HG03460 (cell line): ENCODE measurements at regions not wholly inside any gene's neighbourhood (a gene's known extent, or its start where the extent isn't known, plus 50 kb on each side); places are given as distances from the start of the nearest gene placed in this dataset.

Source experiments
- ATAC-seq: cut with Tn5 transposase; IDR thresholded peaks from one replicate; pipeline ENCODE4 v1.9.1; 2021; ENCODE audit not compliant: unreplicated experiment

DNA sequence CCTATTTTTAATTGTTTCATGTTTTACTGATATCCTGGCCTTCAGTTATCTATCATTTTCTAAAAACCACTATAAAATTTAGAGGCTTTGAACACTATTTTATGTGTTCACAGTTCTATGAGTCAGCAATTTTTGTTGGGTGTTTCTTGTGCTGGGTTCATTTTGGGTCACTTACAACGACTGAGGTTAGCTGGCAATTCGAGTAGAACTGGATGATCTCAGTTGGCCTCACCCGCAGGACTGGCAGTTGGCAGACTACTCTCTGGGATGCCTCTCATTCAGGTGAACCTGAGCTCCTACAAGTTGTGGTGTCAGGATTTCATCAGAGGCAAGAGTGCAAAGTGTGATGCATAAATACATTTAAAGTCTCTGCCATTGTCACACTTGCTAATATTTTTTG, 151.0 kb upstream of the PAPPA start:
- no peak for ATAC-seq

DNA sequence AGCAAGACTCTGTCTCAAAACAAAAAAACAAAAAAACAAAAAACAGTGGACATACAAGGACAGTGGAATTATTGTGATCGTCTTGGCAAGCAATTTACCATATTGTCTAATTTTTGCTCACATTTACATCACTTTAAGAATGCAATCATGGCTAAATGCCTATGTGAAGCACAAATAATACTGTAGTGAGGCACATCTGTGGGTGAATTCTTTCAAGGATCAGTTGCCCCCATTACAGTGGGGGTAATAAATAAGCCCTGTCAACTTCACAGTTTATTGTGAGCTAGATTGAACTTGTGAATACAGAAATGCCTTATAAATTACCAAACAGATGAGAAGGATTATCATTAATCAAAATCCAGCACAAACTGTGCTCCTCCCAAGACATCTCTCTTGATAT, 150.2 kb upstream of the PAPPA start:
- ATAC-seq, result no peak

DNA sequence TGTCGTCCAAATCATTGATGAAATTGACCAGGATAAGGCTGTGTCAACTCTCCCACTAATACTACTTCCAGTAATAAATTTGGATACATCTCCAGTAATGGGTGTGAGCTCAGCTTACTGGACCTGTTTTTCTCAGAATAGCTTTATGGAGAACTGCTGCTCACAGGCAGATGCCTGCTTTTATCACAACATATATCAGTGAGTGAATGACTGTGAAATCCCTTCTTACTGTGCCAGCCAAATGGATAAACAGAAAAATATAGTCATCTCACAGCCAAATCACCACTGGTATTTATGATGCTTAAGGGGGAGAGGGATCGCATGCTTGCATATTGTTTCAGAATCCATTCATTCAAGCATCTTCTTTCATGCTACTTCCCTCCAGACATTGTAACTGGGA, 148.4 kb upstream of the PAPPA start:
- ATAC-seq, result no peak

DNA sequence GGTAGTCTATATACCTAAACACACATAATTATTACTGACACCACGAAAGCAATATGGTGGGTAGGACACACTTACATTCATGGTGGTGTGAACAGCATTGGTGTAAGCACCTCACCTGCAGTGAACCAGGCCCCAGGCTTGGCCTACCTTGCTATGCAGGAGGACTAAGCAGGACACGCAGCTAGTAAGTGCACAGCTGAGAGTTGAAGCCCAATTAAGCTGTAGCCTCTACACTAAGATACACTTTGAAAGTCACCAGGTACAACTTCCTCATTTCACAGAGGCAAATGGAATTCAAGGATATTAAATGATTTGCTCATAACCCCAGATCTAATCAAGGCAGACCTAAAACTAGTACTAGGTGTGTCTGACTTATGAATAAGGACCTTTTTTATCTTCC, 145.8 kb upstream of the PAPPA start:
- no peak for ATAC-seq

DNA sequence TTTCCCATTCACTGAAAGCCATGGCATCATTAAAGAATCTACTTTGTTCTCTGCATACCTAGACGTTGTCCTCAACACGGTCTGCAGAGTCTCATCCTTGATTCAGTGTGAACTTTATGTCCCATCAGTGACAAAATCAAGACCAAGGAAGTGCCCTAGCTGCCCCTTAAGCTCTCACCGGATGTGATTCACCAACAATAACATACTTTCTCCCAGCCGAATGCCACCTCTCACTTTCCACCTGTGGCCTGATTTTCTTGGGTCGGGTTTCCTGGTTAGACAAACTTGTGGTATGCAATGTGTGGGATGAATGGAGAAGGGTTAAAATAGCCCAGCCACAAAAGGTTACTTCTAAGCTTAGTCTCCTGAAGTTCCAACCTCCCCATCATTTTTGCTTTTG, 145.3 kb upstream of the PAPPA start:
- no peak for ATAC-seq

DNA sequence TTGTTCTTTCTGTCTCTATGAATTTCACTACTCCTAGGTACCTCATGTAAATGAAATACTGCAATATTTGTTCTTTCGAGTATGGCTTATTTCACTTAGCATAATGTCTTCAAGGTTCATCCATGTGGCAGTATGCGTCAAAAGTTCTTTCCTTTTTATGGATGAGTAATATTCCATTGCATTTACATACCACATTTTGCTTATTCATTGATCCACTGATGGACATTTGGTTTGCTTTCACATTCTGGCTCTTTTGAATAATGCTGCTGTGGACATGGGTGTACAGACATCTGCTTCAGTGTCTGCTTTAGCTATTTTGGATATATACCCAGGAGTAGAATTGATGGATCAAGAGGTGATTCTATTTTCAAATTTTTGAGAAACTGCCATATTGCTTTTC, 144.2 kb upstream of the PAPPA start:
- no peak for ATAC-seq

DNA sequence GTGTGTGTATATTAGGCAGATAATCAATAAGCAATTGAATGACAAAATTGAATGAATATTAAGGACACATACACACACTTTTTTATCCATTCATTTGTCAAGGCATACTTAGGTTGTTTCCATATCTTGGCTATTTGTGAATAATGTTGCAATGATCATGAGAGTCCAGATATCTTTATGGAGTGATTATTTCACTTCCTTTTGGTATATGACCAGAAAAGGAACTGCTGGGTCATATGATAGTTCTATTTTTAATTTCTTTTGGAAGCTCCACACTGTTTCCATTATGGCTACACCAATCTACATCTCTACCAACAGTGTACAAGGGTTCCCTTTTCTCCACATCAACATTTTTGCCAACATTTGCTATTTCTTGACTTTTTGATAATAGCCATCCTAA, 137.7 kb upstream of the PAPPA start:
- no peak for ATAC-seq

DNA sequence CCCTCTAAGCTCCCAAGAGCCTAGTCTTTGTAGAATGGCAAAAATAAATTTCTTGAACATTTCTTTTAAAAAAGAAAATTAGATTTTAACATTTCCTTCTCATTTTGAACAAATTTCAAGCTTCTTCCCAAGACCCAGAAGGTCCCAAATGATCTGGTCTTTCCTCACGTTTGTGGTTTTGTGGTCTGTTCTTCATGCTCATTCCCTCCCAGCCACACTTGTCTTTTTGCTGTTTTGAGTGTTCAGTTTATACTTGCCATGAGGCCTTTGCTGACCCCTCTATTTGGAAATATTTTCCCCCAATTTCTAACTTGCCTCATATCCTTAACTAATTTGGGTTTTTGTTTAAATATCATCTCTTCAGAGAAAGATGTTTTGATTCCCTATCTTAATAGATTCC, 133.4 kb upstream of the PAPPA start:
- ATAC-seq, result no peak

DNA sequence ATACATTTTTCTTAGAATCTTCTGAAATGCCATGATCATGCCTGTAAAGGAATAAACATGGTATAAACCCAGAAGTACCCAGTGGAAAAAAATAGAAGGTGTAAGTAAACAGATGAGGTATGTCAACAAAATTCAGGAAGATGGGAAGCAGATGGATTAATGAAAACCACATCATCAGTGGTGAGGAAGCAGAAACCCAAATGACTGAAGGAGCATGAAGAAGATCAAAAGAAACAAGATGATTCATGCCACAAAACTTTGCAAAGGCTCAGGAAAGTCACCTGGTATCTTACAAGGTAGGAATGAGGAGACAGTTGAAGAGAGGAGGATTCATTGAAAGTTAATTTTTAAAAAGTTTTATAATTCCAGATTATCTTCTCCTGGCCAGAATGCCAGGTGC, 132.8 kb upstream of the PAPPA start:
- ATAC-seq, result no peak

DNA sequence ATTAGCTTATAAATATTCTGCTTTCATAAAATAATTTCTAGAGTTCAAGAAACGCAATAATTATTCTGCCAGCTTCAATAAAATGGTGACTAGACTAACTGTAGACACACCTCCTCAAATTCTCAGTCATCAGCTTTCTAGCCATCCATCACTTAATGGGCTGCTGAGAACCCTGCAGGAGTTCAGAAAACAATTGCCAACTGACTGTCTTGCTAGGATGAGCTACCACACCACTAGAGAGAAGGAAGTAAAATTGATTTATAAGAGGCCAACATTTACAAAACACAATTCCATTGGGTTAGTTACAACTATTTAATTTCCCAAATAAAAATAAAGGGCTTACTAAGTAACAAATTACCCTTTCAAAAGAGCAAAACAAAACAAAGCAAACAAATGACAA, 126.5 kb upstream of the PAPPA start:
- no peak for ATAC-seq

DNA sequence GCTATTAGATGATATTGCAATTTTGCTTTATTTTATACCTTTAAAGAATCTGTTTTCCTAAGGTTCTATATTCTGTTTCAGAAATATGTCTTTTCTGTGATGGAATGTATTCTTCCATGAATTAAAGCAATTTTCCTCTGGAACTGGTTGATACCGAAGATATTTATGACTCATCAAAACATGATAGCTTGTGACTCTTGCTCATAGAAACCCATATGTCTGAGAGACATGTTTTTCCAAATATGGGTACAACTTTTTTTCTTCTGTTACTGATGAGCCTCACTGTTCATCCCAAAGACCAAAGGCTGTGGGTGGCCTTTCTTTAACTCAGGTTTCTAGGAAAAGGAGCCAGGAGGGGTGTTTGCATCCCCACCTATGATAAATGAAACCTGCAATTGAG, 126.1 kb upstream of the PAPPA start:
- ATAC-seq, result no peak

DNA sequence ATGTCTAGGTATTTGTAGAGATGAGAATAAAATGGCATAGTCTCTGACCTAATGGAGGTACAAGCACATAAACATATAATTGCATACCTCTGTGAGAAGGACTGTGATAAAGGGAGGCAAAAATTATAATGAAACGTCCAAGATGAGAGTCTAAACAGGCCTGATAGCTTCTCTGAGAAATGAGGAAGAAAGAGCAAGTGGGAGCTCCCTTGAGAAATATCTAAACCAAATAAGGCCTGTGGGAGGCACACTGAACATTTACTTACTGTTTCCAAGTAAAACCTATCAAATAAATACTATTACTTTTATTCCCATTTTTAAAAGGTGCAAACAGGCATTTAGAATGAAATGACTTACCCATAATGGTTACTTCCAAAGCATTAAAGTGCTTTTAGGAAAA, 125.6 kb upstream of the PAPPA start:
- no peak for ATAC-seq

DNA sequence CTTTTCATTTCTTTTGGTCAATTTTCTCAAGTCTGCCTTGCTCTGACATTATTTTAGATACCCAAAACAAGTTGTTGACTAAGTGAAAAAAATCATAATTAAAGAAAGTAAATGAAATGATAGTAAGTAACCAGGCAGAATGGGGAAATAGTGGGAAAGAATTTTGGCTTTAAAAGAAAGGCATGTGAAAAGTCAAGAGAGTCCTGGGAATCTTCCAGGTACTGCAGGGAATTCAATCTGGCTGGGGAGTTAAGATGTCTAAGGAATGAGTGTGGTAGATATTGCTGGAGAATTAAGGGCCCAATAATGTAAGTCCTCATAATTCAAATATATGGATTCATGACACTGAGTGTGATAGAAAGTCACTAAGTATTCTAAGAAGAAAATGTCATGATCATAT, 123.1 kb upstream of the PAPPA start:
- ATAC-seq, result no peak

DNA sequence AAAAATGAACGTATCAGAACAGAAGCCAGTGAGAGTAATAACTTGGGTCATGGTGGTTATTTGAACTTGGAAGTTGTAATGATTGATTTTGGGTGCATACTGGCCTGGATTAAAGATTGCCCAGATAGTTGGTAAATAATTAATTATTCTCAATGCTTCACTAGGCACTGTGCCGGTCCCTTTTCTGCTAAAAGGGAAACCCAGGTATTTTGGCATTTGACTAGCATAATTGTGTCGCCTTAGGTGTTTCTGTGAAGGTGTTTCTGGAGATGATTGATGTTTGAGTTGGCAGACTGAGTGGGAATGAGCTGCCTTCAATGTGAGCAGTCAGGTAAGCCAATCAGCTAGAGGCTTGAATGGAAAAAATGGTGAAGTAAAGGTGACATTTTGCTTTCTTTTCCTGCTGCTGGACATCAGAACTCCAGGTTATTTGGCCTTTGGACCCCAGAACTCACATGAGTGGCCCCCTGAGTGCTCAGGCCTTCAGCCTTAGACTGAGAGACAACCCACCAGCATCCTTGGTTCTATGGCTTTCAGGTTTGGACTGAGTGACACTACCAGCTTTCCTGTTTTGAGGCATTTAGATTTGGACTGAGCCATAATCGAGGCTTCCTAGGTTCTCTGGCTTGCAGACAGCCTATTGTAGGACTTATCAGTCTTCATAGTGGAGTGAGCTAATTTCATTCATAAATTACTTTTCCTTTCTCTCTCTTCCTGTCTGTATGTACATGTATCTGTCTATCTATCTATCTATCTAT, 120.7 kb upstream of the PAPPA start:
- ATAC-seq, result no peak

DNA sequence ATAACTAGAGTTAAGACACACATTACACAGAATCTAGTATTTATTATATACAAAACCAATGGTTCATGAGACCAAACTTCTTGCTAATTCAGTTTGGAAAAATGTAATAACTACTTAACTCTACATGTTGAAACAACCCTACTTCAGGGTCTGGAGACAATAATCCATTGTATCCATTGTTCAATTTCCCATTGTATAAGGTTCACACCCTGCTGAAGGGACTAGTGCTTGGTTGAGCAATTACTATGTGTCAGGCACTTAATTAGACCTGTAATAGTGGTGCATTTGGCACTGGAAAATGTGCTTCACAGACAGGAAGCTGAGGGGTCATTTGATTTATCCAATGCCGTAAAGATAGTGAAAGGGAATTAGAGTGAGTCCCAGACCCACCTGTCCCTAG, 114.3 kb upstream of the PAPPA start:
- ATAC-seq, result no peak

DNA sequence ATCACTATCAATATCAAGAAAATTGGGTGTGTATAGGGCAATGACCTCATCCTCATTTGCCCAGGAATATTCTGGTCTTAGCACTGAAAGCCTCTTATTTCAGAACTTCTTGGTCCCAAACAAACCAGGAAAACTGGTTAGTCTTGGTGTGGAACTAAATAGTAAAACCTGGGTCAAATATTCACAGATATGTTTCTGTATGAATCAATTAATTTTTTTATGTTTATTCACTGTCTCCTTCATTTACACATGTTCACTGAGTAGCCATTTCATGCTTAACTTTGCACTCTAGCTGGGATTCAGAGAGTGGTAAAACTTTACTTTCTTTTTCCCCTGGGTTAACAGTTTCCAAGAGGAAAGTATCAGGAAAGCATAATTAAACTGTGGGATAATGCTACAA, 113.7 kb upstream of the PAPPA start:
- ATAC-seq, result no peak

DNA sequence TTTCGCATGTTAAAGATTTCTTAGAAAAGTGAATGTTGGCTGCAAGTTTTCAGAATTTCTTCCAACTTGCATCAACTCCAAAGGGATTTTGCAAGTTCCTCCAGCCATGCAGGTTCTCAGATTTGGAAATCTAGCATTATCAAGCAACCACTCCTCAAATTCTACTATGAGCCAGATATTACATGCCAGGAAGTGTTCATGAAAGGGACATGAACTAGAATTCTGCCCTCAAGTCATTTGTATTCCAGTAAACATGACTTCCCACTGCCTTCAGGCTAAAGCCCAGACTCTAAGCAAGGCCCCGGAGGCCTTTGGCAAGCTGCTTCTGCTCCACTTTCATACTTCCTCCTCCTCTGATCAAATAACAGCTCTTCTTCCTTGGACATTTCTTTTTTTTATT, 111.3 kb upstream of the PAPPA start:
- ATAC-seq, result no peak

DNA sequence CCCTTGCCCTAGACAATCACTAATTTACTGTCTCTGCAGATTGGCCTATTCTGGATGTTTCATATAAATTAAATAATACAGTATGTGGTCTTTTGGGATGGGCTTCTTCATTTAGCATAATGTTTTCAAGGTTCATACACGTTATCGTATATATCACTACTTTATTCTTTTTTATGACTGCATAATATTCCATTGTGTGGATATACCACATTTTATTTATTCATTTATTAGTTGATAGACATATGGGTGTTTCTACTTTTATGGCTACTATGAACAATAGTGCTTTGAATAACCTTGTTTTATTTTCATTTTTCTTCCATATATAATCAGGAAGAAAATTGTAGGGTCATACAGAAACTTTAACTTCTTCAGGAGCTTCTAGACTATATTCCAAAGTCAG, 108.5 kb upstream of the PAPPA start:
- ATAC-seq, result no peak

DNA sequence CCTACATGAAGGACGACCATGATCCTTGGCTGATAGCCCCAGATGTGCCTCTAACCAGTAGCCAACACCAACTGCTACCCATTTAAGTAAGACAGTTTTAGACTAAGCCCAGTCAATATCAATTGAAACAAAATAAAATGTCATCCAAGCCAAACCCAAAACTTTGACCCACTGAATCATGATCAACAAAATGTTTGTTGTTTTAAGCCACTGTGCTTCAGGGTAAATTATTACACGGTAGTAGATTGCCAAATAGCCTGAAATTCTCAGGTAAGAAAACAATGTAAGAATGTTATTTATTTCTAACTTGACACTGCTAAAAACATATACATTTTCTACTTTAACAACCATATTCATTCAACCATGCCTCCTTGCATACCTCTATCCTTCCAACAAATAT, 105.5 kb upstream of the PAPPA start:
- no peak for ATAC-seq

DNA sequence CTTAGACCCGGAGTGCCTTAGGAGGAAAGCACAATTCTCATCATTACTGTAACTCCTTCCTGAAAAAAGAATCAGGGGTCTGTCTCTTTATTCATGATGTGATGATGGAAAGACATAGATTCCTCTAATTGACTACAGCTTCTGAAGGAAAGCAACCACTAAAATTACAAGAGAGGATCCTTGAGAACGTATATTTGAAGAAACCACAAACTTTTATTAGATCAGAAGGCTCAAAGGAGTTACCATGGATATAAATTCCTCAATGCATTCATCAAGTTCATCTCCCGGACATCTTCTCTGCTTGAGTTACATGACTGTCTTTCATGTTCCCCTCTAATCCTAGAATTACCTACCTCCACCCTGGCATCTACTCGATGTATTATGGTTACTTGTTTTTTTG, 104.1 kb upstream of the PAPPA start:
- ATAC-seq, result no peak

DNA sequence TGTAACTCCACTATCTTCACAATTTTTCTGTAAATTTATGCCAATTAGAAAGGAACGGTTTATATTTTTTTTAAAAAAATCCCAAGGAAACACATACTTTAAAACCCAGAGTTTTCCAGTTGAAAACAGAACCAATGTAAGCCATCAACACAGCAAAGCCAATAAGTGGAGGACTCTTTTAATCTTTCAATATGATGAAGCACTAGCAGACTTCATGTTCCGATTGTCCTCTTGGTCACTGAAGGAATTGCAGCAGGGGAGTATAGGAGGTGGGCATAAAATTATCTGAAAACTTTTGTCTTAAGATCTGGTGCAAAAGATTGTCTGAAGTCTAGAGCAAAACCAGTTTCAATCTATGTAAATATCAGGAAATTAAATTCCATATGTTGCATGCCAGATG, 102.1 kb upstream of the PAPPA start:
- ATAC-seq, result no peak

DNA sequence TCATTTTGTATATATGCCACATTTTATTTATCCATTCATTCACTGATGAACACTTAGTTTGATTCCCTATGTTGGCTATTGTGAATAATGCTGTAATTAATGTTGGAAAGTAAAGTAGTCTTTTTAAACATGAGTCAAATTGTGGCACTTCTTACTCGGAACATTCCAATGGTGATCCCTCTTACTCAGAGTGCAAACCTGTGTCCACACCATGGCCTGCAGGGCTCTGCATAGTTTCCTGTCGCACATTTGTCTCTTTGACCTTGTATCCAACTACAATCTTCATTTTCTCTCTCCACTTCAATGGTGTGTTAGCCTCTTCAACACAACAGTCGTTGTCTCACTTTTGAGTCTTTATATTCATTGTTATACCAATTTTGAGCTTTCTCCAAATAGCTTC, 98.1 kb upstream of the PAPPA start:
- ATAC-seq, result no peak

DNA sequence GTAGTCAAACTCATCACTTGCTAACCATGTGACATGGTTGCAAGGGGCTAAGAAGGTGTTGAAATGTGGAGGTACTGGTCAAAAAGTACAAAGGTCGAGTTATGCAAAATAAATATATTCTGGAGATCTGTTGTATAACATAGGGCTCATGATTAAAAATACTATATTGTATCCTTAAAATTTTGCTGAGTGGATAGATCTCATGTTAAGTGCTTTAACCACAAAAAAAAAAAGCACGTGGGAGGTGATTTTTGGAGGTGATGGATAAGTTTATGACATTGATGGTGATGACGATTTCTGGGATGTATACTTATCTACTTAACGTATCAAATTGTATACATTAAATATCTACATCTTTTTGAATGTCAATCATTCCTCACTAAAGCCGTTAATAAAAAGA, 96.2 kb upstream of the PAPPA start:
- ATAC-seq, result no peak

DNA sequence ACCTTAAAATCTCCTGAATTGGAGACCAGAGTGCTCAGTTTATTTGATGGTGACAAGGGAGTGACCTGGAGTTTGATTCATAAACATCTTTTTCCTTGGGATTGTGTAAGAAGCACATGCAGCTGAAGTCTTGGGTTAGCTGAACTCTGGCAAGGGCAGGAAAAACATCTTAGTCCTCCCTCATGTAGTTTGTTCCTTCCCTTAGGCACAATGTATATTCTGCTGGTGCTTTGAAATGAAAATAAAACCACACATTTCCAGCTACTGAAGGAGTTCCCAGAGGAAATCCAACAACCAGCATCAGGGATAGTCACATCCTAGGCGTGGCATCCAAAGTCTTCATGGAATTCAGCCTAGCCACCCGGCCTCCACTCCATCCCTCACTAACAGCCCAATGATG, 95.2 kb upstream of the PAPPA start:
- no peak for ATAC-seq
